ENCODE measurements at regions not wholly inside any gene's neighbourhood (a gene's known extent, or its start where the extent isn't known, plus 50 kb on each side); places are given as distances from the start of the nearest gene placed in this dataset.

GRCh38 chr2:195338856-195339255, 318.2 kb upstream of the SLC39A10 start:
- Histone ChIP-seq H3K9me3 (no peaks in the 10 kb centered on the region), H3K27me3 (replicated peaks; ENCODE audit: control insufficient read depth, insufficient read depth, low read length) (no peaks in the 10 kb centered on the region), H3K4me1 (peaks cover 15% of the 10 kb centered on the region), H3K4me3 (ENCODE audit: low read depth, low read length) (no peak overlapping the region), H3K36me3 (ENCODE audit: control insufficient read depth, insufficient read depth, low read length) (no peaks in the 10 kb centered on the region)
- no peak overlapping the region for H3K27ac Mint-ChIP-seq (ENCODE audit: unreplicated experiment)
- no peaks in the 10 kb centered on the region for H3K36me3 Mint-ChIP-seq (ENCODE audit: insufficient read depth, unreplicated experiment)
- BruUV-seq (replicated peaks): no TSS peak
- DNase-seq: no peak
- TF ChIP-seq CTCF (IDR thresholded peaks at IDR 0.05; ENCODE audit: insufficient read depth in 1 of 2, low read depth in 1 of 2, low read length in 1 of 2, severe bottlenecking in 1 of 2, unreplicated experiment in 1 of 2): no peak
- POLR2A ChIA-PET: no interaction called here
- no peak overlapping the region for H3K4me3 Mint-ChIP-seq (ENCODE audit: unreplicated experiment)
- CTCF ChIA-PET: no interaction called here
- H3K9me3 Mint-ChIP-seq (ENCODE audit: unreplicated experiment): peaks cover 7% of the 10 kb centered on the region
- intact Hi-C loops (cut with micrococcal nuclease; ENCODE audit: unreplicated experiment): no loop called here
- H3K4me1 Mint-ChIP-seq (ENCODE audit: low read depth, unreplicated experiment): peaks cover 13% of the 10 kb centered on the region
- no peaks in the 10 kb centered on the region for H3K27me3 Mint-ChIP-seq (ENCODE audit: insufficient read depth, unreplicated experiment)

- Histone ChIP-seq H3K27me3 (replicated peaks; ENCODE audit: control insufficient read depth, insufficient read depth, low read length) (no peaks in the 10 kb centered on the region), H3K4me3 (ENCODE audit: low read depth, low read length) (no peak overlapping the region), H3K9me3 (no peaks in the 10 kb centered on the region), H3K4me1 (peaks cover 11% of the 10 kb centered on the region), H3K36me3 (ENCODE audit: control insufficient read depth, insufficient read depth, low read length) (no peaks in the 10 kb centered on the region)
- intact Hi-C loops (cut with micrococcal nuclease; ENCODE audit: unreplicated experiment): no loop called here
- H3K27ac Mint-ChIP-seq (ENCODE audit: unreplicated experiment): no peak overlapping the region
- ChIA-PET POLR2A (no interaction called here), CTCF (no interaction called here)
- TF ChIP-seq CTCF (IDR thresholded peaks at IDR 0.05; ENCODE audit: insufficient read depth in 1 of 2, low read depth in 1 of 2, low read length in 1 of 2, severe bottlenecking in 1 of 2, unreplicated experiment in 1 of 2): no peak
- H3K9me3 Mint-ChIP-seq (ENCODE audit: unreplicated experiment): no peaks in the 10 kb centered on the region
- no peaks in the 10 kb centered on the region for H3K36me3 Mint-ChIP-seq (ENCODE audit: insufficient read depth, unreplicated experiment)
- H3K4me1 Mint-ChIP-seq (ENCODE audit: low read depth, unreplicated experiment): peaks cover 7% of the 10 kb centered on the region
- H3K4me3 Mint-ChIP-seq (ENCODE audit: unreplicated experiment): no peak overlapping the region
- BruUV-seq (replicated peaks): no TSS peak
- no peaks in the 10 kb centered on the region for H3K27me3 Mint-ChIP-seq (ENCODE audit: insufficient read depth, unreplicated experiment)
- DNase-seq: no peak
Measured at GRCh38 chr2:195337597-195337996, 319.4 kb upstream of the SLC39A10 start.

GRCh38 chr2:195333869-195334268, 323.2 kb upstream of the SLC39A10 start:
- Mint-ChIP-seq H3K27ac (ENCODE audit: unreplicated experiment) (no peak overlapping the region), H3K36me3 (ENCODE audit: insufficient read depth, unreplicated experiment) (no peaks in the 10 kb centered on the region), H3K4me3 (ENCODE audit: unreplicated experiment) (no peak overlapping the region), H3K9me3 (ENCODE audit: unreplicated experiment) (no peaks in the 10 kb centered on the region), H3K4me1 (ENCODE audit: low read depth, unreplicated experiment) (peaks cover 7% of the 10 kb centered on the region), H3K27me3 (ENCODE audit: insufficient read depth, unreplicated experiment) (no peaks in the 10 kb centered on the region)
- POLR2A ChIA-PET: no interaction called here
- Histone ChIP-seq H3K36me3 (ENCODE audit: control insufficient read depth, insufficient read depth, low read length) (no peaks in the 10 kb centered on the region), H3K27me3 (replicated peaks; ENCODE audit: control insufficient read depth, insufficient read depth, low read length) (no peaks in the 10 kb centered on the region), H3K4me1 (0 out of 2 replicates have a peak, but pooled peaks cover 4% of the 10 kb centered on the region), H3K9me3 (no peaks in the 10 kb centered on the region), H3K4me3 (ENCODE audit: low read depth, low read length) (no peak overlapping the region)
- no TSS peak for BruUV-seq (replicated peaks)
- DNase-seq: no peak
- intact Hi-C loops (cut with micrococcal nuclease; ENCODE audit: unreplicated experiment): loop anchor here (5.0 kb wide), 1 partner anchor 323 kb away; the partner anchor contains the start of gene SLC39A10
- CTCF ChIA-PET: no interaction called here
- TF ChIP-seq CTCF (IDR thresholded peaks at IDR 0.05; ENCODE audit: insufficient read depth in 1 of 2, low read depth in 1 of 2, low read length in 1 of 2, severe bottlenecking in 1 of 2, unreplicated experiment in 1 of 2): no peak
